SK-N-SH treated with all-trans-retinoic acid at 6 μM for 48 hours (cell line): ENCODE measurements at regions not wholly inside any gene's neighbourhood (a gene's known extent, or its start where the extent isn't known, plus 50 kb on each side); places are given as distances from the start of the nearest gene placed in this dataset.
A peak's percentile ranks its signal among the peaks of the same experiment; 100 is the strongest.

Experiments used
- ATAC-seq: fragments of 200-7000 bp; cut with Tn5 transposase; 3 replicates; pipeline ENCODE4 v1.9.1; 2020; ENCODE audit warnings: mild to moderate bottlenecking, moderate library complexity
- ARNTL ChIP-seq: fragments of 450-650 bp; formaldehyde crosslinking; IDR thresholded peaks from 2 replicates; pipeline ENCODE4 v1.5.0; 2020; ENCODE audit warnings: low read depth, mild to moderate bottlenecking, moderate library complexity, borderline replicate concordance
- BACH2 ChIP-seq: fragments of 250-450 bp; sonication (Bioruptor Pico); IDR thresholded peaks from 2 replicates; pipeline ENCODE4 v1.9.0; 2021; ENCODE audit warnings: mild to moderate bottlenecking, borderline replicate concordance
- CREB5 ChIP-seq: fragments of 250-450 bp; sonication (Bioruptor Pico); IDR thresholded peaks from 2 replicates; pipeline ENCODE4 v1.5.1; 2020; ENCODE audit warnings: low read depth, mild to moderate bottlenecking, moderate library complexity
- CSDC2 ChIP-seq: fragments of 250-450 bp; sonication (Bioruptor Pico); IDR thresholded peaks from 2 replicates; pipeline ENCODE4 v1.5.0; 2020; ENCODE audit warnings: mild to moderate bottlenecking, moderate library complexity
- CSRNP3 ChIP-seq: fragments of 250-450 bp; sonication (Bioruptor Pico); IDR thresholded peaks from 2 replicates; pipeline ENCODE4 v1.5.1; 2021; ENCODE audit warnings: mild to moderate bottlenecking, moderate library complexity
- GLIS3 ChIP-seq: fragments of 250-450 bp; sonication (Bioruptor Pico); IDR thresholded peaks from 2 replicates; pipeline ENCODE4 v1.5.0; 2020; ENCODE audit warnings: mild to moderate bottlenecking, moderate library complexity
- ISL1 ChIP-seq: fragments of 250-450 bp; sonication (Bioruptor Pico); IDR thresholded peaks from 2 replicates; pipeline ENCODE4 v2.1.2; 2022; ENCODE audit warnings: mild to moderate bottlenecking, moderate library complexity
- OSR1 ChIP-seq: fragments of 250-450 bp; sonication (Bioruptor Pico); IDR thresholded peaks from 2 replicates; pipeline ENCODE4 v1.8.0; 2022; ENCODE audit warnings: moderate library complexity, mild to moderate bottlenecking, inconsistent platforms
- PATZ1 ChIP-seq: fragments of 250-450 bp; sonication (Bioruptor Pico); IDR thresholded peaks from 2 replicates; pipeline ENCODE4 v1.8.0; 2020; ENCODE audit warnings: mild to moderate bottlenecking, moderate library complexity, borderline replicate concordance
- POU6F1 ChIP-seq: fragments of 250-450 bp; sonication (Bioruptor Pico); IDR thresholded peaks from 2 replicates; pipeline ENCODE4 v1.8.0; 2021; ENCODE audit warnings: low read depth, mild to moderate bottlenecking, moderate library complexity, borderline replicate concordance
- PPARA ChIP-seq: fragments of 250-450 bp; sonication (Bioruptor Pico); IDR thresholded peaks from 2 replicates; pipeline ENCODE4 v1.5.0; 2020; ENCODE audit warnings: mild to moderate bottlenecking, borderline replicate concordance
- RARB ChIP-seq: fragments of 250-450 bp; sonication (Bioruptor Pico); IDR thresholded peaks from 2 replicates; pipeline ENCODE4 v1.8.0; 2021; ENCODE audit warnings: mild to moderate bottlenecking, moderate library complexity
- SNAI2 ChIP-seq: fragments of 250-450 bp; sonication (Bioruptor Pico); IDR thresholded peaks from 2 replicates; pipeline ENCODE4 v1.5.0; 2020; ENCODE audit warnings: mild to moderate bottlenecking, moderate library complexity
- TCF4 ChIP-seq: fragments of 250-450 bp; sonication (Bioruptor Pico); IDR thresholded peaks from 2 replicates; pipeline ENCODE4 v1.8.0; 2021; ENCODE audit warnings: mild to moderate bottlenecking, moderate library complexity, borderline replicate concordance
- TSHZ2 ChIP-seq: fragments of 250-450 bp; sonication (Bioruptor Pico); IDR thresholded peaks from 2 replicates; pipeline ENCODE4 v1.5.0; 2020; ENCODE audit warnings: mild to moderate bottlenecking, moderate library complexity
- ZC3H10 ChIP-seq: fragments of 250-450 bp; sonication (Bioruptor Pico); IDR thresholded peaks from 2 replicates; pipeline ENCODE4 v1.5.1; 2021; ENCODE audit warnings: mild to moderate bottlenecking, moderate library complexity
- ZFP3 ChIP-seq: fragments of 250-450 bp; sonication (Bioruptor Pico); IDR thresholded peaks from 2 replicates; pipeline ENCODE4 v1.5.0; 2020; ENCODE audit warnings: mild to moderate bottlenecking, moderate library complexity
- ZFP30 ChIP-seq: fragments of 450-650 bp; formaldehyde crosslinking; IDR thresholded peaks from 2 replicates; pipeline ENCODE4 v1.5.0; 2022; ENCODE audit warnings: mild to moderate bottlenecking, moderate library complexity
- ZNF70 ChIP-seq: fragments of 450-650 bp; formaldehyde crosslinking; IDR thresholded peaks from 2 replicates; pipeline ENCODE4 v1.5.0; 2020; ENCODE audit warnings: mild to moderate bottlenecking, moderate library complexity
- ZNF8 ChIP-seq: fragments of 450-650 bp; formaldehyde crosslinking; IDR thresholded peaks from 2 replicates; pipeline ENCODE4 v1.5.0; 2020; ENCODE audit warnings: mild to moderate bottlenecking, moderate library complexity

- no peak for TF ChIP-seq POU6F1
- no peak for TF ChIP-seq GLIS3
- no peak for TF ChIP-seq CREB5 (CRISPR knock-in tag)
- no peak for TF ChIP-seq ZC3H10 (CRISPR knock-in tag)
- TF ChIP-seq CSRNP3 (CRISPR knock-in tag) = peak; percentile 60; the same call in 1 of the 2 replicates
- TF ChIP-seq PATZ1 (CRISPR knock-in tag) = no peak
- TF ChIP-seq ZFP3 (CRISPR knock-in tag) = no peak
- TF ChIP-seq ZFP30 = no peak
- no peak for TF ChIP-seq CSDC2 (CRISPR knock-in tag)
- TF ChIP-seq BACH2 (CRISPR knock-in tag) = no peak
- TF ChIP-seq ISL1 (CRISPR knock-in tag) = peak; percentile 38; the same call in 1 of the 2 replicates
- no peak for TF ChIP-seq ARNTL (CRISPR knock-in tag)
- TF ChIP-seq PPARA (CRISPR knock-in tag) = no peak
- TF ChIP-seq SNAI2 (CRISPR knock-in tag) = no peak
- TF ChIP-seq TCF4 (CRISPR knock-in tag) = peak; percentile 83; the same call in 1 of the 2 replicates
- TF ChIP-seq TSHZ2 (CRISPR knock-in tag) = no peak
- no peak for TF ChIP-seq ZNF70 (CRISPR knock-in tag)
- no peak for TF ChIP-seq ZNF8 (CRISPR knock-in tag)
- ATAC-seq = no peak
Observed at GRCh38 chr18:70417847-70418246, 129.0 kb downstream of the SOCS6 start.

GRCh38 chr18:70416496-70416895, 127.7 kb downstream of the SOCS6 start:
- ATAC-seq = no peak
- no peak for TF ChIP-seq BACH2 (CRISPR knock-in tag)
- no peak for TF ChIP-seq ISL1 (CRISPR knock-in tag)
- no peak for TF ChIP-seq GLIS3
- TF ChIP-seq POU6F1 = no peak
- TF ChIP-seq ZFP3 (CRISPR knock-in tag) = no peak
- TF ChIP-seq PPARA (CRISPR knock-in tag) = no peak
- no peak for TF ChIP-seq ZC3H10 (CRISPR knock-in tag)

GRCh38 chr18:70415823-70416488, 127.1 kb downstream of the SOCS6 start:
- no peak for TF ChIP-seq CREB5 (CRISPR knock-in tag)
- no peak for TF ChIP-seq RARB
- no peak for TF ChIP-seq PATZ1 (CRISPR knock-in tag)
- TF ChIP-seq ZFP30 = no peak
- TF ChIP-seq OSR1 (CRISPR knock-in tag) = no peak
- no peak for TF ChIP-seq ZC3H10 (CRISPR knock-in tag)
- no peak for TF ChIP-seq PPARA (CRISPR knock-in tag)
- no peak for TF ChIP-seq CSRNP3 (CRISPR knock-in tag)
- TF ChIP-seq, all 23 proteins: peak for 0
- ATAC-seq = no peak
